ENCODE measurements at regions not wholly inside any gene's neighbourhood (a gene's known extent, or its start where the extent isn't known, plus 50 kb on each side); places are given as distances from the start of the nearest gene placed in this dataset.

DNA sequence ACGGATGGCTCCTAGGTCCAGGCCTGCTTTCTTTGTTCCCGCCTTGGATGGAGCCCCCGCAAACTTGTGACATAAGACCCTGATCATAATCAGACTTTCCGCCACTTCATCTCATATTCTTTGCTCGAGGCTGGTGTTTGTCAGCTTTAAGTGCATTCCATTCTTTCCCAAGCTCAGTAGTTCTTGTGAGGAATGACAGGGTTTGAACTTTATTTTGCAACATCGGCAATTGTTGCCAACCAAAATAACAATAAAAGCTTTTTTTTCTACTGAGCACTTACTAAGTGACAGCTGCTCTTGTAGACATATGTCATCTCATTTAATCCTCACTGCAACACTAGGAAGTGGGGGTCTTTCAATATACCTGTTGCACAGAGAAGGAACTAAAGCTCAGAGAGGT, 178.8 kb upstream of the ST6GAL2 start:
- ChIA-PET POLR2A (ENCODE audit: low non-redundant PET) (no interaction called here), CTCF (no interaction called here)
- DNase-seq (ENCODE audit: low spot score): no peak
- Histone ChIP-seq H3K4me3 (ENCODE audit: low read depth, low read length, poor library complexity, severe bottlenecking) (no peak overlapping the region), H3K9me3 (ENCODE audit: low read depth, low read length, poor library complexity, severe bottlenecking) (no peaks in the 10 kb centered on the region), H3K36me3 (ENCODE audit: insufficient read depth, low read length, poor library complexity, severe bottlenecking) (no peaks in the 10 kb centered on the region), H3K27me3 (replicated peaks; ENCODE audit: insufficient read depth, low read depth, low read length, poor library complexity) (no peaks in the 10 kb centered on the region), H3K27ac (ENCODE audit: low read depth, low read length, poor library complexity, severe bottlenecking) (no peak overlapping the region), H3K4me1 (ENCODE audit: insufficient read depth, low read length, poor library complexity, severe bottlenecking) (no peaks in the 10 kb centered on the region)
- TF ChIP-seq, protein P1, sequence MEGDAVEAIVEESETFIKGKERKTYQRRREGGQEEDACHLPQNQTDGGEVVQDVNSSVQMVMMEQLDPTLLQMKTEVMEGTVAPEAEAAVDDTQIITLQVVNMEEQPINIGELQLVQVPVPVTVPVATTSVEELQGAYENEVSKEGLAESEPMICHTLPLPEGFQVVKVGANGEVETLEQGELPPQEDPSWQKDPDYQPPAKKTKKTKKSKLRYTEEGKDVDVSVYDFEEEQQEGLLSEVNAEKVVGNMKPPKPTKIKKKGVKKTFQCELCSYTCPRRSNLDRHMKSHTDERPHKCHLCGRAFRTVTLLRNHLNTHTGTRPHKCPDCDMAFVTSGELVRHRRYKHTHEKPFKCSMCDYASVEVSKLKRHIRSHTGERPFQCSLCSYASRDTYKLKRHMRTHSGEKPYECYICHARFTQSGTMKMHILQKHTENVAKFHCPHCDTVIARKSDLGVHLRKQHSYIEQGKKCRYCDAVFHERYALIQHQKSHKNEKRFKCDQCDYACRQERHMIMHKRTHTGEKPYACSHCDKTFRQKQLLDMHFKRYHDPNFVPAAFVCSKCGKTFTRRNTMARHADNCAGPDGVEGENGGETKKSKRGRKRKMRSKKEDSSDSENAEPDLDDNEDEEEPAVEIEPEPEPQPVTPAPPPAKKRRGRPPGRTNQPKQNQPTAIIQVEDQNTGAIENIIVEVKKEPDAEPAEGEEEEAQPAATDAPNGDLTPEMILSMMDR (conservative IDR thresholded peaks at IDR 0.05; ENCODE audit: low read depth, low read length): no peak
- no peak for TF ChIP-seq EZH2 (IDR thresholded peaks at IDR 0.05; ENCODE audit: borderline replicate concordance, low read depth, low read length, poor library complexity, severe bottlenecking)
- intact Hi-C loops (cut with micrococcal nuclease; ENCODE audit: unreplicated experiment): no loop called here
- no TSS peak for BruUV-seq (replicated peaks)

DNA sequence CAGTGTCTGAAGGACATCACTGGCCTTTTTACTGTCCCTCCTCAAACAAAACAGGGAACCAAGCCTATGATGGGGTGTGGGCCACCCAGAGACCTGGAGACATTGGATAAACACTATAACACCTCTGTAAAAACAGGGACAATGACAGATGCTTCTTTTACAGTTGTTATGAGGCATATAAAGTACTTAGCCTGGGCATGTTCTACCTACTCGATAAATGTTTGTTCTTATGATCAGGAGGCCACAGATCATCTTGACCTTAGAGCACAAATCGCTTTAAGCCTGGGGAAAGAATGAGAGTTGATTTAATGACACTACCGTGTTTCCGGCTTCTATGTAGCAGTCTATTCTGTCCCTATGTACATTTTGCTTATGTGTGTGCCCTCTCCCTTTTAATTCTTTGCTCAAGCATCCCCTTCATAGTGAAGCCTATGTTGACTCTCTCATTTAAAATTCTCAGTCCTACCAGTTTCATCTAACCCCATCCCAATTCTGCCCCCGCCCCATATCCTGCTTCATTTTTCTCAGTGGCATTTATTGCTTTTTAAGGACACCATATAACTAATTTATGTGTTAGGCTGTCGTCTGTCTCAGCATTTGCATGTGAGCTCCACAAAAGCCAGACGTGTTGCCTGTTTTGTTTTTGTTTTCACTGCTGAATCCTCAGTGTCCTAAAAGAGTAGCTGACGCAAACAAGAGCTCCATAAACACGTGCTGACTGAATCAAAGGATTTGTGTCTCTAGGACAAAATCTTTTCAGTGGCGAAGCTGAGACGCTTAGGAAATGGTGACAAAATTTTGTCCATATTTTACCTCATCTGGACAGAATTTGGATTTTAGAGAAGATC, 182.3 kb upstream of the ST6GAL2 start:
- TF ChIP-seq, protein P1 (conservative IDR thresholded peaks at IDR 0.05; ENCODE audit: low read depth, low read length): no peak
- no peak for TF ChIP-seq EZH2 (IDR thresholded peaks at IDR 0.05; ENCODE audit: borderline replicate concordance, low read depth, low read length, poor library complexity, severe bottlenecking)
- ChIA-PET POLR2A (ENCODE audit: low non-redundant PET) (no interaction called here), CTCF (no interaction called here)
- no peaks in the 10 kb centered on the region for H3K4me1 ChIP-seq (ENCODE audit: insufficient read depth, low read length, poor library complexity, severe bottlenecking)
- no TSS peak for BruUV-seq (replicated peaks)
- H3K27ac ChIP-seq (ENCODE audit: low read depth, low read length, poor library complexity, severe bottlenecking): no peak overlapping the region
- no peaks in the 10 kb centered on the region for H3K27me3 ChIP-seq (replicated peaks; ENCODE audit: insufficient read depth, low read depth, low read length, poor library complexity)
- H3K36me3 ChIP-seq (ENCODE audit: insufficient read depth, low read length, poor library complexity, severe bottlenecking): no peaks in the 10 kb centered on the region
- H3K4me3 ChIP-seq (ENCODE audit: low read depth, low read length, poor library complexity, severe bottlenecking): no peak overlapping the region
- intact Hi-C loops (cut with micrococcal nuclease; ENCODE audit: unreplicated experiment): no loop called here
- H3K9me3 ChIP-seq (ENCODE audit: low read depth, low read length, poor library complexity, severe bottlenecking): no peaks in the 10 kb centered on the region
- DNase-seq (ENCODE audit: low spot score): no peak

DNA sequence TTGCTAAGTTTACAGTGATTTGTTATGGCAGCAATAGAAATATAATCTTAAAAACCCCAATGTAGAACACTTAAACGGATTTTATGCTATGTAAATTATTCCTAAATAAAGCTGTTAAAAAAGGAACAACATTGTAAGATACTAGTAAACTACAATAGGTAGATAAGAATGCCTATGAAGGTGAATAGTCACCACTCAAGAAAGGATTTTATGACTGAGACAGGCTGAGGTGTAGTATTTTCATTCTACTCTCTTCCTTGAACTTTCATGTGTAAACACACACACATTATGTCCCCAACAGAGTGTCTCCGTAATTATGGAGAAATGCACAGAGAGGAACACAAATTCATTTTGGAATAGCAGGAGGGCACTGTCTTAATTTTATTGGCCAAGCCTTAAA, 183.9 kb upstream of the ST6GAL2 start:
- ChIA-PET POLR2A (ENCODE audit: low non-redundant PET) (no interaction called here), CTCF (no interaction called here)
- Histone ChIP-seq H3K36me3 (ENCODE audit: insufficient read depth, low read length, poor library complexity, severe bottlenecking) (no peaks in the 10 kb centered on the region), H3K4me1 (ENCODE audit: insufficient read depth, low read length, poor library complexity, severe bottlenecking) (no peaks in the 10 kb centered on the region), H3K4me3 (ENCODE audit: low read depth, low read length, poor library complexity, severe bottlenecking) (no peak overlapping the region), H3K27ac (ENCODE audit: low read depth, low read length, poor library complexity, severe bottlenecking) (no peak overlapping the region), H3K9me3 (ENCODE audit: low read depth, low read length, poor library complexity, severe bottlenecking) (no peaks in the 10 kb centered on the region), H3K27me3 (replicated peaks; ENCODE audit: insufficient read depth, low read depth, low read length, poor library complexity) (no peaks in the 10 kb centered on the region)
- no peak for DNase-seq (ENCODE audit: low spot score)
- intact Hi-C loops (cut with micrococcal nuclease; ENCODE audit: unreplicated experiment): no loop called here
- no TSS peak for BruUV-seq (replicated peaks)
- TF ChIP-seq, protein P1 (conservative IDR thresholded peaks at IDR 0.05; ENCODE audit: low read depth, low read length): no peak
- no peak for TF ChIP-seq EZH2 (IDR thresholded peaks at IDR 0.05; ENCODE audit: borderline replicate concordance, low read depth, low read length, poor library complexity, severe bottlenecking)

All from A673 (cell line).